SK-N-SH (cell line): ENCODE measurements at regions not wholly inside any gene's neighbourhood (a gene's known extent, or its start where the extent isn't known, plus 50 kb on each side); places are given as distances from the start of the nearest gene placed in this dataset.

Source experiments
- CTCF ChIA-PET: fragments of 300-600, 350-600 bp; formaldehyde crosslinking; extraction: SDS; loops from one replicate; lab custom pipeline; 2021; lab: Yijun Ruan, JAX
- POLR2A ChIA-PET: fragments of 350-600 bp; sonication (Branson Sonifier 250); formaldehyde crosslinking; extraction: SDS; loops from one replicate; lab custom pipeline; 2020; ENCODE audit warnings: antibody characterized with exemption, inconsistent platforms; lab: Yijun Ruan, JAX
- DNase-seq: peaks from one replicate; pipeline ENCODE4 v3.0.0; 2012
- H2AFZ ChIP-seq: fragments of 200-600 bp; sonication (generic); 2 replicates; pipeline ENCODE4 v1.8.1; 2016; ENCODE audit warnings: antibody characterized with exemption, mild to moderate bottlenecking, low read depth
- H3F3A ChIP-seq: fragments of 200-600 bp; sonication (generic); replicated peaks from 2 replicates; pipeline ENCODE3; 2016; ENCODE audit warnings: antibody characterized with exemption, mild to moderate bottlenecking; ENCODE audit not compliant: insufficient read depth
- H3K27ac ChIP-seq, 2 experiments: fragments of 200-500 bp in 1 of 2; fragments of 200-600 bp in 1 of 2; sonication (Bioruptor generic) in 1 of 2; sonication (generic), shearing (Covaris generic) in 1 of 2; 2 replicates each; pipeline versions ENCODE4 v1.5.1 to v1.6.1; 2014 to 2016; ENCODE audit warnings: low read depth in 2 of 2, inconsistent platforms in 1 of 2, low read length in 1 of 2, mild to moderate bottlenecking in 1 of 2, mixed read lengths in 1 of 2
- H3K27me3 ChIP-seq: fragments of 200-600 bp; sonication (generic), shearing (Covaris generic); 2 replicates; pipeline ENCODE4 v1.6.1; 2016; ENCODE audit warnings: mixed run types; ENCODE audit not compliant: insufficient read depth
- H3K36me3 ChIP-seq, 2 experiments: fragments of 200-500 bp in 1 of 2; fragments of 200-600 bp in 1 of 2; sonication (Bioruptor generic) in 1 of 2; sonication (generic) in 1 of 2; replicated peaks in 1 of 2; 2 replicates each; pipeline versions ENCODE3 to v1.5.1; 2014 to 2016; ENCODE audit warnings: low read length in 1 of 2, mild to moderate bottlenecking in 1 of 2; ENCODE audit not compliant: insufficient read depth in 2 of 2, control insufficient read depth in 1 of 2
- H3K4me1 ChIP-seq, 2 experiments: fragments of 200-500 bp in 1 of 2; fragments of 200-600 bp in 1 of 2; sonication (Bioruptor generic) in 1 of 2; sonication (generic), shearing (Covaris generic) in 1 of 2; 2 replicates each; pipeline versions ENCODE4 v1.5.1 to v1.6.1; 2014 to 2016; ENCODE audit warnings: low read depth in 1 of 2, low read length in 1 of 2, mixed run types in 1 of 2; ENCODE audit not compliant: insufficient read depth in 2 of 2, control insufficient read depth in 1 of 2
- H3K4me2 ChIP-seq: fragments of 200-600 bp; sonication (generic), shearing (Covaris generic); 2 replicates; pipeline ENCODE4 v1.6.1; 2017; ENCODE audit warnings: mixed run types
- H3K4me3 ChIP-seq, 2 experiments: fragments of 200-500 bp in 1 of 2; fragments of 200-600 bp in 1 of 2; sonication (Bioruptor generic) in 1 of 2; sonication (generic), shearing (Covaris generic) in 1 of 2; 2 replicates each; pipeline versions ENCODE4 v1.5.1 to v1.8.1; 2014 to 2016; ENCODE audit warnings: low read depth in 2 of 2, inconsistent platforms in 1 of 2, low read length in 1 of 2, mild to moderate bottlenecking in 1 of 2, mixed read lengths in 1 of 2, moderate library complexity in 1 of 2
- H3K79me2 ChIP-seq: fragments of 200-600 bp; sonication (generic); 2 replicates; pipeline ENCODE4 v1.8.1; 2017; ENCODE audit warnings: mild to moderate bottlenecking; ENCODE audit not compliant: insufficient read depth
- H3K9ac ChIP-seq: fragments of 200-600 bp; sonication (generic); 2 replicates; pipeline ENCODE4 v1.6.1; 2017; ENCODE audit warnings: mixed run types
- H3K9me2 ChIP-seq: fragments of 200-600 bp; sonication (generic); 2 replicates; pipeline ENCODE4 v1.6.1; 2017; ENCODE audit warnings: mixed run types
- H3K9me3 ChIP-seq: fragments of 200-600 bp; sonication (generic); 2 replicates; pipeline ENCODE4 v1.6.1; 2017; ENCODE audit warnings: mixed run types, mild to moderate bottlenecking, moderate library complexity
- H4K20me1 ChIP-seq: fragments of 200-600 bp; sonication (generic); 2 replicates; pipeline ENCODE4 v1.6.1; 2017; ENCODE audit warnings: mild to moderate bottlenecking, mixed run types; ENCODE audit not compliant: insufficient read depth
- EZH2phosphoT487 ChIP-seq: fragments of 200-600 bp; sonication (generic); IDR thresholded peaks from 2 replicates; pipeline ENCODE4 v1.6.1; 2017; ENCODE audit warnings: low read depth, mixed run types, mild to moderate bottlenecking, antibody characterized with exemption, moderate library complexity, borderline replicate concordance
- FOSL2 ChIP-seq: IDR thresholded peaks from 2 replicates; pipeline ENCODE4 v1.4.0; 2012; ENCODE audit warnings: low read depth, mild to moderate bottlenecking, moderate library complexity, borderline replicate concordance
- FOXJ3 ChIP-seq: sonication (generic); formaldehyde crosslinking; IDR thresholded peaks from 2 replicates; pipeline ENCODE4 v1.5.1; 2020; ENCODE audit warnings: mild to moderate bottlenecking, missing genetic modification reagents
- FOXM1 ChIP-seq: IDR thresholded peaks from 2 replicates; pipeline ENCODE4 v1.4.0; 2012; ENCODE audit warnings: low read depth, mild to moderate bottlenecking
- GABPA ChIP-seq: IDR thresholded peaks from 2 replicates; pipeline ENCODE4 v1.4.0; 2012; ENCODE audit warnings: low read depth, mild to moderate bottlenecking
- GATA2 ChIP-seq: sonication (generic); formaldehyde crosslinking; IDR thresholded peaks from 2 replicates; pipeline ENCODE4 v1.5.0; 2020; ENCODE audit warnings: mild to moderate bottlenecking, missing genetic modification reagents
- IRF3 ChIP-seq: fragments of 150-350 bp; IDR thresholded peaks from 2 replicates; pipeline ENCODE4 v1.6.1; 2016; ENCODE audit warnings: mild to moderate bottlenecking, low read depth, low read length
- MEF2A ChIP-seq: IDR thresholded peaks from 2 replicates; pipeline ENCODE4 v1.4.0; 2012; ENCODE audit warnings: low read depth, borderline replicate concordance
- MXI1 ChIP-seq: IDR thresholded peaks from 2 replicates; pipeline ENCODE4 v1.6.1; 2012; ENCODE audit warnings: mild to moderate bottlenecking, low read depth, low read length, improper control_type of control experiment
- PBX3 ChIP-seq: IDR thresholded peaks from 2 replicates; pipeline ENCODE4; 2012
- RCOR1 ChIP-seq: fragments of 150-350 bp; IDR thresholded peaks from 2 replicates; pipeline ENCODE4 v1.6.1; 2017; ENCODE audit warnings: antibody characterized with exemption, low read length
- RFX5 ChIP-seq: IDR thresholded peaks from 2 replicates; pipeline ENCODE4 v1.6.1; 2012; ENCODE audit warnings: mild to moderate bottlenecking, improper control_type of control experiment, low read length
- RXRA ChIP-seq: IDR thresholded peaks from 2 replicates; pipeline ENCODE4 v1.4.0; 2012; ENCODE audit warnings: low read depth, mild to moderate bottlenecking, borderline replicate concordance
- SMC3 ChIP-seq: IDR thresholded peaks from 2 replicates; pipeline ENCODE4 v1.6.1; 2012; ENCODE audit warnings: low read depth, low read length, improper control_type of control experiment
- TAF1 ChIP-seq: IDR thresholded peaks from 2 replicates; pipeline ENCODE4 v1.6.1; 2012; ENCODE audit warnings: low read depth, mild to moderate bottlenecking, low read length, moderate library complexity, borderline replicate concordance
- TEAD4 ChIP-seq: IDR thresholded peaks from 2 replicates; pipeline ENCODE4 v1.4.0; 2012; ENCODE audit warnings: mild to moderate bottlenecking, borderline replicate concordance; ENCODE audit not compliant: insufficient read depth
- USF2 ChIP-seq: fragments of 150-350 bp; IDR thresholded peaks from 2 replicates; pipeline ENCODE4 v1.6.1; 2017; ENCODE audit warnings: antibody characterized with exemption, low read length, low read depth, borderline replicate concordance
- WGBS: methylation state at CpG from one replicate; pipeline ENCODE4 v1.1.6; 2017; ENCODE audit warnings: low lambda C conversion rate; 5-methylcytosine and 5-hydroxymethylcytosine counted together
- TF ChIP-seq, protein P1 (sequence below): fragments of 200-600 bp; sonication (generic); IDR thresholded peaks from 2 replicates; pipeline ENCODE4 v1.6.1; 2017; ENCODE audit warnings: antibody characterized with exemption, mild to moderate bottlenecking, moderate library complexity

- H3K36me3 ChIP-seq: no peaks in the 10 kb centered on the region
- no peak overlapping the region for H3K27ac ChIP-seq
- no peak overlapping the region for H3K4me3 ChIP-seq
- no peak for DNase-seq
- H3K79me2 ChIP-seq: no peaks in the 10 kb centered on the region
- ChIA-PET CTCF (interaction anchor here (0.6 kb wide), 1 partner anchor 9 kb away, joined by 3 read pairs; no protein-coding TSS in a partner anchor), POLR2A (no interaction called here)
- WGBS: 2% methylated on average over 7 of the region's 7 CpGs
- no peak overlapping the region for H3K4me2 ChIP-seq
- no peaks in the 10 kb centered on the region for H4K20me1 ChIP-seq
- no peaks in the 10 kb centered on the region for H3F3A ChIP-seq
- H3K9me3 ChIP-seq: no peaks in the 10 kb centered on the region
- no peak overlapping the region for H2AFZ ChIP-seq
- H3K4me1 ChIP-seq: peaks cover 0 to 6% of the 10 kb centered on the region in 2 experiments; a peak in 1 of 4 replicates
- TF ChIP-seq MEF2A: no peak
- no peak for TF ChIP-seq FOXM1
- no peak for TF ChIP-seq TAF1
- no peak for TF ChIP-seq RCOR1
- no peak for TF ChIP-seq MXI1
- no peak for TF ChIP-seq PBX3
- TF ChIP-seq USF2: no peak
- TF ChIP-seq TEAD4: no peak
- TF ChIP-seq FOXJ3 (CRISPR knock-in tag): no peak
- no peak for TF ChIP-seq GATA2 (CRISPR knock-in tag)
- no peak for TF ChIP-seq IRF3
- no peak for TF ChIP-seq RFX5
- TF ChIP-seq SMC3: no peak
- TF ChIP-seq RXRA: no peak
- no peak for TF ChIP-seq EZH2phosphoT487
- no peak for TF ChIP-seq GABPA
- no peak for TF ChIP-seq FOSL2
- TF ChIP-seq, protein P1, sequence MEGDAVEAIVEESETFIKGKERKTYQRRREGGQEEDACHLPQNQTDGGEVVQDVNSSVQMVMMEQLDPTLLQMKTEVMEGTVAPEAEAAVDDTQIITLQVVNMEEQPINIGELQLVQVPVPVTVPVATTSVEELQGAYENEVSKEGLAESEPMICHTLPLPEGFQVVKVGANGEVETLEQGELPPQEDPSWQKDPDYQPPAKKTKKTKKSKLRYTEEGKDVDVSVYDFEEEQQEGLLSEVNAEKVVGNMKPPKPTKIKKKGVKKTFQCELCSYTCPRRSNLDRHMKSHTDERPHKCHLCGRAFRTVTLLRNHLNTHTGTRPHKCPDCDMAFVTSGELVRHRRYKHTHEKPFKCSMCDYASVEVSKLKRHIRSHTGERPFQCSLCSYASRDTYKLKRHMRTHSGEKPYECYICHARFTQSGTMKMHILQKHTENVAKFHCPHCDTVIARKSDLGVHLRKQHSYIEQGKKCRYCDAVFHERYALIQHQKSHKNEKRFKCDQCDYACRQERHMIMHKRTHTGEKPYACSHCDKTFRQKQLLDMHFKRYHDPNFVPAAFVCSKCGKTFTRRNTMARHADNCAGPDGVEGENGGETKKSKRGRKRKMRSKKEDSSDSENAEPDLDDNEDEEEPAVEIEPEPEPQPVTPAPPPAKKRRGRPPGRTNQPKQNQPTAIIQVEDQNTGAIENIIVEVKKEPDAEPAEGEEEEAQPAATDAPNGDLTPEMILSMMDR: no peak
- H3K9ac ChIP-seq: no peak overlapping the region
- no peaks in the 10 kb centered on the region for H3K9me2 ChIP-seq
- H3K27me3 ChIP-seq: peaks cover 13% of the 10 kb centered on the region; the same call in 1 of the 2 replicates
Measured at GRCh38 chr1:38512789-38513188, 346.8 kb downstream of the RRAGC start.
